ENCODE measurements at regions not wholly inside any gene's neighbourhood (a gene's known extent, or its start where the extent isn't known, plus 50 kb on each side); places are given as distances from the start of the nearest gene placed in this dataset.

- TF ChIP-seq, protein P1, sequence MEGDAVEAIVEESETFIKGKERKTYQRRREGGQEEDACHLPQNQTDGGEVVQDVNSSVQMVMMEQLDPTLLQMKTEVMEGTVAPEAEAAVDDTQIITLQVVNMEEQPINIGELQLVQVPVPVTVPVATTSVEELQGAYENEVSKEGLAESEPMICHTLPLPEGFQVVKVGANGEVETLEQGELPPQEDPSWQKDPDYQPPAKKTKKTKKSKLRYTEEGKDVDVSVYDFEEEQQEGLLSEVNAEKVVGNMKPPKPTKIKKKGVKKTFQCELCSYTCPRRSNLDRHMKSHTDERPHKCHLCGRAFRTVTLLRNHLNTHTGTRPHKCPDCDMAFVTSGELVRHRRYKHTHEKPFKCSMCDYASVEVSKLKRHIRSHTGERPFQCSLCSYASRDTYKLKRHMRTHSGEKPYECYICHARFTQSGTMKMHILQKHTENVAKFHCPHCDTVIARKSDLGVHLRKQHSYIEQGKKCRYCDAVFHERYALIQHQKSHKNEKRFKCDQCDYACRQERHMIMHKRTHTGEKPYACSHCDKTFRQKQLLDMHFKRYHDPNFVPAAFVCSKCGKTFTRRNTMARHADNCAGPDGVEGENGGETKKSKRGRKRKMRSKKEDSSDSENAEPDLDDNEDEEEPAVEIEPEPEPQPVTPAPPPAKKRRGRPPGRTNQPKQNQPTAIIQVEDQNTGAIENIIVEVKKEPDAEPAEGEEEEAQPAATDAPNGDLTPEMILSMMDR (IDR thresholded peaks at IDR 0.05; ENCODE audit: unreplicated experiment in 3 of 3), result no peak
These were observed 187.9 kb upstream of the LCORL start for GRCh38 chr4:18209448-18209847.

GRCh38 chr4:18203966-18204365, 182.4 kb upstream of the LCORL start:
- no peaks in the 10 kb centered on the region for H3K36me3 Mint-ChIP-seq (ENCODE audit: low read depth)
- no peaks in the 10 kb centered on the region for H3K4me1 Mint-ChIP-seq
- TF ChIP-seq, protein P1 (IDR thresholded peaks at IDR 0.05; ENCODE audit: unreplicated experiment in 3 of 3), result no peak
- peaks cover 4% of the 10 kb centered on the region for H3K27me3 Mint-ChIP-seq (ENCODE audit: low read depth)
- H3K4me3 Mint-ChIP-seq, result no peak overlapping the region
- no peak overlapping the region for H3K27ac Mint-ChIP-seq
- H3K9me3 Mint-ChIP-seq, result no peaks in the 10 kb centered on the region

More at GRCh38 chr4:18209448-18209847, 187.9 kb upstream of the LCORL start:
- peaks cover 16% of the 10 kb centered on the region for H3K27me3 Mint-ChIP-seq (ENCODE audit: low read depth)
- H3K36me3 Mint-ChIP-seq (ENCODE audit: low read depth), result no peaks in the 10 kb centered on the region
- H3K4me3 Mint-ChIP-seq, result no peak overlapping the region
- H3K27ac Mint-ChIP-seq, result no peak overlapping the region
- H3K4me1 Mint-ChIP-seq, result no peaks in the 10 kb centered on the region
- H3K9me3 Mint-ChIP-seq, result peaks cover 3% of the 10 kb centered on the region

- H3K4me3 Mint-ChIP-seq, result no peak overlapping the region
- H3K9me3 Mint-ChIP-seq, result no peaks in the 10 kb centered on the region
- TF ChIP-seq, protein P1 (IDR thresholded peaks at IDR 0.05; ENCODE audit: unreplicated experiment in 3 of 3), result no peak
- H3K27ac Mint-ChIP-seq, result no peak overlapping the region
- no peaks in the 10 kb centered on the region for H3K36me3 Mint-ChIP-seq (ENCODE audit: low read depth)
- H3K27me3 Mint-ChIP-seq (ENCODE audit: low read depth), result peaks cover 4% of the 10 kb centered on the region
- no peaks in the 10 kb centered on the region for H3K4me1 Mint-ChIP-seq
These were observed 180.9 kb upstream of the LCORL start for GRCh38 chr4:18202486-18202885.

GRCh38 chr4:18201885-18202284, 180.3 kb upstream of the LCORL start:
- Mint-ChIP-seq H3K4me1 (no peaks in the 10 kb centered on the region), H3K27me3 (ENCODE audit: low read depth) (peaks cover under 1% of the 10 kb centered on the region), H3K27ac (no peak overlapping the region), H3K4me3 (no peak overlapping the region), H3K36me3 (ENCODE audit: low read depth) (no peaks in the 10 kb centered on the region), H3K9me3 (no peaks in the 10 kb centered on the region)
- TF ChIP-seq, protein P1 (IDR thresholded peaks at IDR 0.05; ENCODE audit: unreplicated experiment in 3 of 3), result no peak

- H3K27ac Mint-ChIP-seq, result no peak overlapping the region
- TF ChIP-seq, protein P1 (IDR thresholded peaks at IDR 0.05; ENCODE audit: unreplicated experiment in 3 of 3), result no peak
- H3K9me3 Mint-ChIP-seq, result no peaks in the 10 kb centered on the region
- no peaks in the 10 kb centered on the region for H3K36me3 Mint-ChIP-seq (ENCODE audit: low read depth)
- H3K4me1 Mint-ChIP-seq, result peaks cover 5% of the 10 kb centered on the region
- H3K27me3 Mint-ChIP-seq (ENCODE audit: low read depth), result peaks cover 2% of the 10 kb centered on the region
- H3K4me3 Mint-ChIP-seq, result no peak overlapping the region
These were observed 177.1 kb upstream of the LCORL start for GRCh38 chr4:18198653-18199052.

DNA sequence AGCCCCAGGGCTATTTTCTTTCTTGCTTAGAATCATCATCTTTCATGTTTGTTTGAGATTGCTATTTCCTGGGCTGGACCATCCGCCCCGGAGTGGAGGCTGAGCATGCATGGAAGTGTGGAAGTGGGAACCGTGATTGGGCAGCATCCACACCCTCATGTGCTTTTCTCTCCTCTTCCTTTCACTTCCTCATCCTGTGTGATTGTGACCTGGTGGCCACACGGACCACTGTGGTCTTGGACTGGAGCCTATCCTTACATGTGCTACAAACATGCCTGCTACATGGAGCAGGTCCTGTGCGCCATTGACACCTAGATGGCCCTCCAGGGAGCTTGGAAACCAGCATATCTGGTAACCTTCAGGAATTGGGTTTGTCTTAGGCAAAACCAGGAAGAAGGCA, 175.9 kb upstream of the LCORL start:
- Mint-ChIP-seq H3K9me3 (no peaks in the 10 kb centered on the region), H3K27ac (no peak overlapping the region), H3K4me3 (no peak overlapping the region), H3K36me3 (ENCODE audit: low read depth) (no peaks in the 10 kb centered on the region), H3K4me1 (peaks cover 5% of the 10 kb centered on the region), H3K27me3 (ENCODE audit: low read depth) (peaks cover 4% of the 10 kb centered on the region)
- TF ChIP-seq, protein P1 (IDR thresholded peaks at IDR 0.05; ENCODE audit: unreplicated experiment in 3 of 3), result no peak
